H1 (cell line): ENCODE measurements at regions not wholly inside any gene's neighbourhood (a gene's known extent, or its start where the extent isn't known, plus 50 kb on each side); places are given as distances from the start of the nearest gene placed in this dataset.

Experiments
- CTCF ChIA-PET: fragments of 300-600 bp; sonication (Branson Sonifier 250); formaldehyde crosslinking; loops from one replicate; lab custom pipeline; 2021; ENCODE audit not compliant: partially characterized antibody; lab: Charles Lee
- POLR2A ChIA-PET: fragments of 300-600 bp; sonication (Branson Sonifier 250); formaldehyde crosslinking; loops from one replicate; lab custom pipeline; 2021; ENCODE audit warnings: inconsistent platforms; ENCODE audit not compliant: partially characterized antibody; lab: Charles Lee
- DNase-seq, 2 experiments: peaks; one replicate each; pipeline versions ENCODE4 v3.0.0 to v3.0.0-alpha.2; 2010 to 2022; ENCODE audit warnings: low spot score in 2 of 2, low read depth in 1 of 2, mixed read lengths in 1 of 2
- FAIRE-seq: peaks from 2 replicates; lab custom pipeline; 2011; peaks lifted over from hg19 to GRCh38; lab: Jason Lieb, UNC
- H2AFZ ChIP-seq: 2 replicates; pipeline ENCODE4 v1.8.1; 2012; ENCODE audit warnings: low read length, inconsistent platforms
- H2AK5ac ChIP-seq: 2 replicates; pipeline ENCODE4 v1.6.1; 2013; ENCODE audit warnings: low read depth, low read length
- H2BK120ac ChIP-seq: replicated peaks from 2 replicates; pipeline ENCODE3; 2013; ENCODE audit warnings: low read depth, low read length, inconsistent platforms
- H2BK12ac ChIP-seq: 2 replicates; pipeline ENCODE4 v1.6.1; 2013; ENCODE audit warnings: low read depth, low read length
- H2BK15ac ChIP-seq: 2 replicates; pipeline ENCODE4 v1.6.1; 2013; ENCODE audit warnings: low read length
- H2BK20ac ChIP-seq: 2 replicates; pipeline ENCODE4 v1.6.1; 2013; ENCODE audit warnings: low read length
- H2BK5ac ChIP-seq: 2 replicates; pipeline ENCODE4 v1.6.1; 2013; ENCODE audit warnings: low read depth, low read length
- H3K14ac ChIP-seq: 2 replicates; pipeline ENCODE4 v1.6.1; 2013; ENCODE audit warnings: inconsistent platforms; ENCODE audit not compliant: insufficient read length
- H3K18ac ChIP-seq: 2 replicates; pipeline ENCODE4 v1.6.1; 2013; ENCODE audit warnings: low read length; ENCODE audit errors: extremely low read depth
- H3K23ac ChIP-seq: 2 replicates; pipeline ENCODE4 v1.6.1; 2013; ENCODE audit warnings: inconsistent platforms; ENCODE audit not compliant: insufficient read length
- H3K23me2 ChIP-seq: 2 replicates; pipeline ENCODE4 v1.6.1; 2013; ENCODE audit warnings: low read depth, low read length
- H3K27ac ChIP-seq: 2 replicates; pipeline ENCODE4 v1.6.1; 2011; ENCODE audit warnings: low read depth, low read length, inconsistent platforms
- H3K27me3 ChIP-seq, 4 experiments: replicated peaks in 1 of 4; 1 replicate in 1 of 4; 2 replicates in 3 of 4; pipeline versions ENCODE4 v1.6.1 to v1.8.1; 2011 to 2013; ENCODE audit warnings: low read length in 3 of 4, mild to moderate bottlenecking in 3 of 4, inconsistent platforms in 2 of 4, mixed read lengths in 2 of 4, moderate library complexity in 1 of 4; ENCODE audit not compliant: control insufficient read depth in 3 of 4, insufficient read depth in 3 of 4; ENCODE audit errors: extremely low read depth in 1 of 4
- H3K36me3 ChIP-seq, 4 experiments: 2 replicates each; pipeline versions ENCODE4 v1.6.1 to v1.8.1; 2011 to 2013; ENCODE audit warnings: mild to moderate bottlenecking in 4 of 4, low read length in 3 of 4, moderate library complexity in 2 of 4, control low read depth in 1 of 4, inconsistent platforms in 1 of 4; ENCODE audit not compliant: insufficient read depth in 4 of 4, control insufficient read depth in 2 of 4
- H3K4ac ChIP-seq: replicated peaks from 2 replicates; pipeline ENCODE3; 2013; ENCODE audit warnings: low read length, low read depth, mixed read lengths, inconsistent platforms; ENCODE audit not compliant: insufficient read length
- H3K4me1 ChIP-seq, 4 experiments: replicated peaks in 1 of 4; 1 replicate in 1 of 4; 2 replicates in 3 of 4; pipeline versions ENCODE4 v1.6.1 to v1.8.1; 2011 to 2013; ENCODE audit warnings: low read length in 3 of 4, inconsistent platforms in 2 of 4, mixed read lengths in 1 of 4; ENCODE audit not compliant: insufficient read depth in 4 of 4, control insufficient read depth in 3 of 4
- H3K4me2 ChIP-seq, 2 experiments: 2 replicates each; pipeline versions ENCODE4 v1.6.1 to v1.8.1; 2011 to 2013; ENCODE audit warnings: low read depth in 2 of 2, low read length in 2 of 2, control low read depth in 1 of 2, inconsistent platforms in 1 of 2, mild to moderate bottlenecking in 1 of 2; ENCODE audit not compliant: insufficient read depth in 1 of 2
- H3K4me3 ChIP-seq, 4 experiments: fragments of 200-600, 300-600 bp in 1 of 4; sonication (generic), shearing (Covaris generic), sonication (Bioruptor Twin) in 1 of 4; 2 replicates each; pipeline versions ENCODE4 v1.5.1 to v1.8.1; 2011 to 2016; ENCODE audit warnings: low read length in 4 of 4, low read depth in 3 of 4, control low read depth in 2 of 4, inconsistent platforms in 2 of 4, mild to moderate bottlenecking in 2 of 4, mixed read lengths in 1 of 4, moderate library complexity in 1 of 4; ENCODE audit not compliant: insufficient read depth in 2 of 4; ENCODE audit errors: extremely low read depth in 1 of 4
- H3K56ac ChIP-seq: replicated peaks from 2 replicates; pipeline ENCODE3; 2013; ENCODE audit warnings: low read depth, mild to moderate bottlenecking, mixed read lengths, low read length, inconsistent platforms; ENCODE audit not compliant: insufficient read length
- H3K79me1 ChIP-seq: 2 replicates; pipeline ENCODE4 v1.6.1; 2013; ENCODE audit warnings: low read depth, low read length, control low read depth
- H3K79me2 ChIP-seq, 2 experiments: 2 replicates each; pipeline versions ENCODE4 v1.6.1 to v1.8.1; 2012 to 2013; ENCODE audit warnings: low read length in 2 of 2, mild to moderate bottlenecking in 2 of 2, inconsistent platforms in 1 of 2; ENCODE audit not compliant: insufficient read depth in 2 of 2, control insufficient read depth in 1 of 2
- H3K9ac ChIP-seq, 4 experiments: replicated peaks in 1 of 4; 1 replicate in 1 of 4; 2 replicates in 3 of 4; pipeline versions ENCODE4 v1.6.1 to v1.8.1; 2011 to 2013; ENCODE audit warnings: low read depth in 3 of 4, low read length in 3 of 4, control low read depth in 2 of 4, mild to moderate bottlenecking in 2 of 4, moderate library complexity in 2 of 4, inconsistent platforms in 1 of 4; ENCODE audit errors: extremely low read depth in 1 of 4
- H3K9me3 ChIP-seq, 2 experiments: 2 replicates each; pipeline versions ENCODE4 v1.6.1 to v1.8.1; 2012 to 2013; ENCODE audit warnings: mild to moderate bottlenecking in 2 of 2, moderate library complexity in 2 of 2, control low read depth in 1 of 2, inconsistent platforms in 1 of 2, low read depth in 1 of 2, low read length in 1 of 2, mixed read lengths in 1 of 2; ENCODE audit not compliant: insufficient read depth in 2 of 2
- H4K20me1 ChIP-seq, 2 experiments: replicated peaks in 1 of 2; 2 replicates each; pipeline versions ENCODE3 to v1.8.1; 2011 to 2013; ENCODE audit warnings: inconsistent platforms in 2 of 2, low read length in 2 of 2, mild to moderate bottlenecking in 1 of 2; ENCODE audit not compliant: insufficient read depth in 2 of 2, control insufficient read depth in 1 of 2
- H4K5ac ChIP-seq: 2 replicates; pipeline ENCODE4 v1.6.1; 2013; ENCODE audit warnings: low read length, low read depth, mixed read lengths, inconsistent platforms; ENCODE audit not compliant: insufficient read length
- H4K8ac ChIP-seq: 2 replicates; pipeline ENCODE4 v1.8.0; 2013; ENCODE audit warnings: mild to moderate bottlenecking, moderate library complexity, low read length, inconsistent platforms; ENCODE audit not compliant: insufficient read depth; ENCODE audit errors: extremely low read depth
- H4K91ac ChIP-seq: replicated peaks from 2 replicates; pipeline ENCODE3; 2013; ENCODE audit warnings: low read length, mixed read lengths, inconsistent platforms; ENCODE audit not compliant: insufficient read length
- EGR1 ChIP-seq: IDR thresholded peaks from 2 replicates; pipeline ENCODE4 v1.6.1; 2011; ENCODE audit warnings: low read depth, low read length, borderline replicate concordance
- SP2 ChIP-seq: IDR thresholded peaks from 2 replicates; pipeline ENCODE4 v1.6.1; 2012; ENCODE audit warnings: mild to moderate bottlenecking, low read length, inconsistent platforms
- WGBS, 2 experiments: shearing (Covaris generic) in 1 of 2; methylation state at CpG; one replicate each; pipeline versions ENCODE4 v1.1.6 to v1.1.7; 2013 to 2015; ENCODE audit warnings: low lambda C conversion rate in 2 of 2, mixed read lengths in 2 of 2, inconsistent platforms in 1 of 2, low coverage in 1 of 2, missing lambda C conversion rate in 1 of 2; ENCODE audit not compliant: insufficient replicate concordance in 2 of 2, insufficient coverage in 1 of 2, insufficient read length in 1 of 2; ENCODE audit errors: extremely low coverage in 1 of 2, missing lambda C conversion rate in 1 of 2; 5-methylcytosine and 5-hydroxymethylcytosine counted together

- H3K4me3 ChIP-seq, result no peak overlapping the region
- TF ChIP-seq EGR1 (no peak), SP2 (no peak)
Observed at GRCh38 chr16:13697013-13697412, 222.9 kb upstream of the ERCC4 start.

More at GRCh38 chr16:13697013-13697412, 222.9 kb upstream of the ERCC4 start:
- Histone ChIP-seq H3K4me2 (no peak overlapping the region), H3K79me2 (no peaks in the 10 kb centered on the region), H4K20me1 (no peaks in the 10 kb centered on the region), H3K23ac (no peak overlapping the region), H4K91ac (no peak overlapping the region), H3K79me1 (no peaks in the 10 kb centered on the region), H2AK5ac (no peak overlapping the region), H3K14ac (no peak overlapping the region), H2BK20ac (no peak overlapping the region), H2BK120ac (no peak overlapping the region), H2BK5ac (no peak overlapping the region), H3K27me3 (no peaks in the 10 kb centered on the region), H3K4me1 (no peaks in the 10 kb centered on the region), H2AFZ (no peak overlapping the region), H3K27ac (no peak overlapping the region), H3K36me3 (no peaks in the 10 kb centered on the region), H3K18ac (no peak overlapping the region), H3K9ac (no peak overlapping the region), H3K23me2 (no peaks in the 10 kb centered on the region), H3K4ac (no peak overlapping the region), H4K5ac (no peak overlapping the region), H3K56ac (no peak overlapping the region), H2BK15ac (no peak overlapping the region), H4K8ac (no peak overlapping the region), H2BK12ac (no peak overlapping the region), H3K9me3 (peaks cover 11 to 13% of the 10 kb centered on the region in 2 experiments; a peak in 2 of 4 replicates)
- CTCF ChIA-PET, result interaction anchor here (0.8 kb wide), 1 partner anchor 24 kb away, joined by 3 read pairs; no protein-coding TSS in a partner anchor
- DNase-seq, result no peak
- FAIRE-seq, result no peak
- WGBS, 2 experiments, result 95% methylated on average over 1 of the region's 1 CpG; no CpG with 5 or more reads in 1 of the 2 experiments
- POLR2A ChIA-PET, result no interaction called here
